GM12892 (cell line): ENCODE measurements at regions not wholly inside any gene's neighbourhood (a gene's known extent, or its start where the extent isn't known, plus 50 kb on each side); places are given as distances from the start of the nearest gene placed in this dataset.

ENCODE experiments used
- POLR2A ChIP-seq: IDR thresholded peaks from 2 replicates; pipeline ENCODE4 v1.6.1; 2011; ENCODE audit warnings: low read depth, low read length, control low read depth
- POLR2AphosphoS5 ChIP-seq: IDR thresholded peaks from 2 replicates; pipeline ENCODE4 v1.6.1; 2011; ENCODE audit warnings: low read depth, low read length, control low read depth
- TAF1 ChIP-seq: IDR thresholded peaks from 2 replicates; pipeline ENCODE4 v1.6.1; 2011; ENCODE audit warnings: low read depth, mild to moderate bottlenecking, control low read depth, low read length, borderline replicate concordance

- TF ChIP-seq POLR2AphosphoS5 (no peak), POLR2A (no peak), TAF1 (no peak)
Measured at GRCh38 chr5:81909677-81910076, 62.1 kb upstream of the ATG10 start.
